ENCODE measurements at regions not wholly inside any gene's neighbourhood (a gene's known extent, or its start where the extent isn't known, plus 50 kb on each side); places are given as distances from the start of the nearest gene placed in this dataset.

DNA sequence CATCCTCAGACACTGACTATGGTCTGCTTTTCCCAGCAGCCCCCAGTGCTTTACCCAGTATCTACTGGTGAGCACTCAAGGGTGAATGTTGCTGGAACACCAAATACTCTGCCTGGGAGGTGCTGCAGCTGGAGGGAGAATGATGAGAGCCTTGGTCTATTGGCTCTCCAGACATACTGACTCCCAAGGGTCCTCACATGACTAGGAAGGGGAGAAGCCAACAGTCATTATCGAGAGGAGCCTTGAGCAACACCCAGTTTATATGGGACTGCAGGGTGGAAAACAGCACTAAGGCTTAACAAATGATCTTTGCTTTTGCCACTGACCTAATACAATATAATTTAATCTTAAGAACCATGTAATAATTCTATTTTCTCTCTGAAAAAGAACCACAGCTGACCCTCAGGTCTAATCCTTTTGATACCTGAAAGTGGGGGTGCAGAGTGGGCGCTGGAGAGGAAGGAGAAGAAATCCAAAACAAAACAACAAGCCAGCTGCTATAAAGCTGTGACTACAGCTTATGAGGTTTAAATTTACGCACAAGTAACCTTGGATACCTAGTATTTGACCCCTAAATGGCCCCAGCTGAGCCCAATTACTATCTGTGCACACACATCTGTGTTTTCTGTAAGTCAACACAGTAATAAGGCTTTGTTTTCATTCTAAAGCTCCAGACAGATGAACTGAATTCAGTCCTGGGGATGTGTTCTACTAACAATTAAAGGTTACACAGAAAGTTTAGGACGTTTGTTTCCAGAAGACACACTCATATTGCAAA, 107.8 kb upstream of the GRIP1 start:
- Histone ChIP-seq H3K4me1 (replicated peaks in 1 of 2; ENCODE audit: control insufficient read depth in 2 of 2, insufficient read depth in 2 of 2, low read length in 2 of 2) (no peaks in the 10 kb centered on the region), H3K9me3 (replicated peaks; ENCODE audit: control insufficient read depth, insufficient read depth, low read depth, low read length) (no peaks in the 10 kb centered on the region), H3K9me1 (ENCODE audit: control insufficient read depth, insufficient read depth, low read length) (no peaks in the 10 kb centered on the region), H3K79me2 (ENCODE audit: control insufficient read depth, insufficient read depth, low read length) (no peaks in the 10 kb centered on the region), H2AFZ (ENCODE audit: low read depth, low read length) (no peak overlapping the region), H3K4me3 (no peak overlapping the region), H3K27ac (ENCODE audit: extremely low read depth, low read depth, low read length) (no peak overlapping the region), H3K4me2 (ENCODE audit: insufficient read depth, low read length) (no peak overlapping the region), H4K20me1 (replicated peaks; ENCODE audit: control insufficient read depth, insufficient read depth, low read length) (no peaks in the 10 kb centered on the region), H3K27me3 (ENCODE audit: control insufficient read depth in 2 of 2, insufficient read depth in 2 of 2, low read length in 2 of 2) (no peaks in the 10 kb centered on the region), H3K9ac (ENCODE audit: insufficient read depth in 1 of 2, low read depth in 2 of 2, low read length in 2 of 2) (no peak overlapping the region), H3K36me3 (ENCODE audit: control insufficient read depth, insufficient read depth, low read length) (no peaks in the 10 kb centered on the region)
- in situ Hi-C loops (cut with MboI), result no loop called here
- FAIRE-seq, result no peak
- DNase-seq (ENCODE audit: extremely low read depth in 1 of 4, low spot score in 3 of 4), result no peak
- CTCF ChIA-PET (ENCODE audit: low intra/inter-chr PET ratio), result no interaction called here
- 5% methylated on average over 4 of the region's 4 CpGs for WGBS (ENCODE audit: insufficient coverage, low coverage, missing lambda C conversion rate)
- no TSS peak for BruUV-seq (replicated peaks)
- POLR2A ChIA-PET, result no interaction called here
- no peak for TF ChIP-seq ATF7 (IDR thresholded peaks at IDR 0.05)
- TF ChIP-seq ZFPM2 (CRISPR knock-in tag; IDR thresholded peaks at IDR 0.05), result no peak
- no peak for TF ChIP-seq RBM15 (IDR thresholded peaks at IDR 0.05; ENCODE audit: insufficient read depth, low read length)
- TF ChIP-seq KAT2B (IDR thresholded peaks at IDR 0.05; ENCODE audit: low read depth, low read length), result no peak
- TF ChIP-seq, protein P1, sequence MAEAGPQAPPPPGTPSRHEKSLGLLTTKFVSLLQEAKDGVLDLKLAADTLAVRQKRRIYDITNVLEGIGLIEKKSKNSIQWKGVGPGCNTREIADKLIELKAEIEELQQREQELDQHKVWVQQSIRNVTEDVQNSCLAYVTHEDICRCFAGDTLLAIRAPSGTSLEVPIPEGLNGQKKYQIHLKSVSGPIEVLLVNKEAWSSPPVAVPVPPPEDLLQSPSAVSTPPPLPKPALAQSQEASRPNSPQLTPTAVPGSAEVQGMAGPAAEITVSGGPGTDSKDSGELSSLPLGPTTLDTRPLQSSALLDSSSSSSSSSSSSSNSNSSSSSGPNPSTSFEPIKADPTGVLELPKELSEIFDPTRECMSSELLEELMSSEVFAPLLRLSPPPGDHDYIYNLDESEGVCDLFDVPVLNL (CRISPR knock-in tag; IDR thresholded peaks at IDR 0.05; ENCODE audit: low read depth), result no peak
- intact Hi-C loops (cut with micrococcal nuclease), result no loop called here
- no peak for ATAC-seq

Measured in K562 (cell line).